Astrocyte of the cerebellum (primary cell): ENCODE measurements at regions not wholly inside any gene's neighbourhood (a gene's known extent, or its start where the extent isn't known, plus 50 kb on each side); places are given as distances from the start of the nearest gene placed in this dataset.

Experiments
- DNase-seq: peaks from one replicate; pipeline ENCODE4 v3.0.0-alpha.2; 2011; ENCODE audit warnings: low read depth
- H3K4me3 ChIP-seq: 2 replicates; pipeline ENCODE4 v1.5.1; 2011; ENCODE audit warnings: mild to moderate bottlenecking, low read depth, low read length, moderate library complexity
- CTCF ChIP-seq: IDR thresholded peaks from 2 replicates; pipeline ENCODE4 v1.5.1; 2012; ENCODE audit warnings: low read length, low read depth, moderate library complexity, mild to moderate bottlenecking; ENCODE audit errors: missing control alignments
- in situ Hi-C: cut with HindIII; loops from 2 replicates; pipeline ENCODE4 v1.10.0; 2017; ENCODE audit warnings: low sequenced_read_pairs

GRCh38 chr12:127241072-127241817, 1025.7 kb upstream of the TMEM132C start:
- TF ChIP-seq CTCF, result no peak
- DNase-seq, result no peak
- H3K4me3 ChIP-seq, result no peak overlapping the region
- in situ Hi-C loops, result no loop called here

- in situ Hi-C loops, result no loop called here
- no peak for DNase-seq
- no peak for TF ChIP-seq CTCF
Observed at GRCh38 chr12:127245009-127245408, 1022.0 kb upstream of the TMEM132C start.

GRCh38 chr12:127245437-127245836, 1021.5 kb upstream of the TMEM132C start:
- TF ChIP-seq CTCF, result no peak
- peak; percentile 20 for DNase-seq
- in situ Hi-C loops, result no loop called here
- no peak overlapping the region for H3K4me3 ChIP-seq

More at GRCh38 chr12:127245009-127245408, 1022.0 kb upstream of the TMEM132C start:
- no peak overlapping the region for H3K4me3 ChIP-seq

- TF ChIP-seq CTCF, result no peak
- in situ Hi-C loops, result no loop called here
- no peak overlapping the region for H3K4me3 ChIP-seq
- no peak for DNase-seq
Observed at GRCh38 chr12:127247937-127248336, 1019.0 kb upstream of the TMEM132C start.

GRCh38 chr12:127249428-127249827, 1017.5 kb upstream of the TMEM132C start:
- H3K4me3 ChIP-seq, result no peak overlapping the region
- no peak for DNase-seq
- no peak for TF ChIP-seq CTCF
- in situ Hi-C loops, result no loop called here

GRCh38 chr12:127253797-127254327, 1013.1 kb upstream of the TMEM132C start:
- H3K4me3 ChIP-seq, result no peak overlapping the region
- TF ChIP-seq CTCF, result no peak
- in situ Hi-C loops, result no loop called here
- DNase-seq, result no peak
